HepG2 (cell line): ENCODE measurements at regions not wholly inside any gene's neighbourhood (a gene's known extent, or its start where the extent isn't known, plus 50 kb on each side); places are given as distances from the start of the nearest gene placed in this dataset.

Source experiments
- ATAC-seq: fragments of 200-7000 bp; cut with Tn5 transposase; 3 replicates; pipeline ENCODE4 v1.9.1; 2020; ENCODE audit warnings: mild to moderate bottlenecking, moderate library complexity
- BruUV-seq: library from RNA; stranded (reverse); fragments of 400-500 nt; replicated peaks from 2 replicates; lab custom pipeline; 2021; lab: Mats Ljungman, UMichigan
- CTCF ChIA-PET: fragments of 300-600 bp; formaldehyde crosslinking; extraction: SDS; loops from one replicate; lab custom pipeline; 2021; ENCODE audit warnings: low total read pairs, inconsistent platforms, low intra/inter-chr PET ratio; lab: Yijun Ruan, JAX
- POLR2A ChIA-PET: fragments of 350-600 bp; sonication (Branson Sonifier 250); formaldehyde crosslinking; loops from one replicate; lab custom pipeline; 2020; ENCODE audit warnings: antibody characterized with exemption, inconsistent platforms; lab: Yijun Ruan, JAX
- DNase-seq: peaks from one replicate; pipeline ENCODE4 v3.0.0-alpha.2; 2015; ENCODE audit warnings: low spot score
- FAIRE-seq: peaks from 3 replicates; lab custom pipeline; 2011; peaks lifted over from hg19 to GRCh38; lab: Jason Lieb, UNC
- H2AFZ ChIP-seq: one replicate; pipeline ENCODE4 v1.6.1; 2011; ENCODE audit warnings: low read length, inconsistent platforms
- H3K27ac ChIP-seq: fragments of 300-600 bp; 3 replicates; pipeline ENCODE4 v1.8.0; 2011; ENCODE audit warnings: mixed run types, mild to moderate bottlenecking, mixed read lengths, low read length, inconsistent platforms; ENCODE audit not compliant: insufficient read depth; ENCODE audit errors: extremely low read length
- H3K27me3 ChIP-seq, 2 experiments: fragments of 200-600 bp in 1 of 2; 2 replicates in 1 of 2; 3 replicates in 1 of 2; pipeline versions ENCODE4 v1.6.0 to v1.8.0; 2011; ENCODE audit warnings: low read length in 2 of 2, mild to moderate bottlenecking in 2 of 2, moderate library complexity in 2 of 2, inconsistent platforms in 1 of 2; ENCODE audit not compliant: insufficient read depth in 2 of 2, control insufficient read depth in 1 of 2
- H3K36me3 ChIP-seq, 2 experiments: fragments of 200-600 bp in 1 of 2; replicated peaks in 1 of 2; 2 replicates in 1 of 2; 3 replicates in 1 of 2; pipeline versions ENCODE4 v1.5.1 to v1.8.0; 2011; ENCODE audit warnings: low read length in 2 of 2, inconsistent platforms in 1 of 2; ENCODE audit not compliant: insufficient read depth in 2 of 2, control insufficient read depth in 1 of 2
- H3K4me1 ChIP-seq: 2 replicates; pipeline ENCODE4 v1.5.1; 2012; ENCODE audit warnings: low read length, inconsistent platforms; ENCODE audit not compliant: insufficient read depth
- H3K4me2 ChIP-seq: 2 replicates; pipeline ENCODE4 v1.6.0; 2011; ENCODE audit warnings: low read depth, low read length, inconsistent platforms
- H3K4me3 ChIP-seq, 3 experiments: fragments of 200-600 bp in 1 of 3; sonication (generic), shearing (Covaris generic) in 1 of 3; replicated peaks in 1 of 3; 2 replicates each; pipeline ENCODE4 v1.5.1; 2011 to 2016; ENCODE audit warnings: low read length in 3 of 3, inconsistent platforms in 2 of 3, low read depth in 2 of 3, mild to moderate bottlenecking in 2 of 3, control low read depth in 1 of 3, mixed read lengths in 1 of 3; ENCODE audit not compliant: insufficient read depth in 1 of 3
- H3K79me2 ChIP-seq: one replicate; pipeline ENCODE4 v1.6.1; 2011; ENCODE audit warnings: low read length, inconsistent platforms; ENCODE audit not compliant: insufficient read depth
- H3K9ac ChIP-seq: 2 replicates; pipeline ENCODE4 v1.6.0; 2011; ENCODE audit warnings: mild to moderate bottlenecking, low read depth, low read length, inconsistent platforms; ENCODE audit not compliant: insufficient read depth
- H3K9me3 ChIP-seq: 2 replicates; pipeline ENCODE4 v1.5.1; 2012; ENCODE audit warnings: mild to moderate bottlenecking, low read length
- H4K20me1 ChIP-seq: 2 replicates; pipeline ENCODE4 v1.6.0; 2011; ENCODE audit warnings: inconsistent platforms, mild to moderate bottlenecking, low read length, moderate library complexity; ENCODE audit not compliant: insufficient read depth
- FOXA1 ChIP-seq, 2 experiments: fragments of 450-650 bp in 1 of 2; sonication (generic) in 1 of 2; formaldehyde crosslinking in 1 of 2; IDR thresholded peaks; 2 replicates each; pipeline versions ENCODE4 v1.4.0 to v1.6.1; 2016 to 2020; ENCODE audit warnings: missing genetic modification reagents in 1 of 2
- GLI4 ChIP-seq: sonication (generic); formaldehyde crosslinking; IDR thresholded peaks from 2 replicates; pipeline ENCODE4 v1.5.1; 2020; ENCODE audit warnings: missing genetic modification reagents, mild to moderate bottlenecking, moderate library complexity, borderline replicate concordance
- NFRKB ChIP-seq: fragments of 450-650 bp; IDR thresholded peaks from 2 replicates; pipeline ENCODE4 v1.6.1; 2017
- PRDM4 ChIP-seq: sonication (generic); formaldehyde crosslinking; IDR thresholded peaks from 2 replicates; pipeline ENCODE4 v1.9.0; 2021; ENCODE audit warnings: missing genetic modification reagents, borderline replicate concordance
- RFX5 ChIP-seq: IDR thresholded peaks from 2 replicates; pipeline ENCODE4 v1.6.1; 2011; ENCODE audit warnings: low read depth, low read length, improper control_type of control experiment
- ZNF414 ChIP-seq: sonication (generic); formaldehyde crosslinking; IDR thresholded peaks from 2 replicates; pipeline ENCODE4 v1.5.0; 2020; ENCODE audit warnings: missing genetic modification reagents
- ZNF44 ChIP-seq: sonication (generic); formaldehyde crosslinking; IDR thresholded peaks from 2 replicates; pipeline ENCODE4 v1.5.1; 2020; ENCODE audit warnings: mild to moderate bottlenecking, missing genetic modification reagents
- ZNF446 ChIP-seq: sonication (generic); formaldehyde crosslinking; IDR thresholded peaks from 2 replicates; pipeline ENCODE4 v1.5.0; 2020; ENCODE audit warnings: mild to moderate bottlenecking, missing genetic modification reagents
- WGBS: methylation state at CpG from one replicate; pipeline ENCODE4 v1.1.6; 2017; ENCODE audit warnings: low lambda C conversion rate; 5-methylcytosine and 5-hydroxymethylcytosine counted together
- in situ Hi-C: cut with HindIII; loops from 2 replicates; pipeline ENCODE4 v1.10.0; 2017; ENCODE audit warnings: low pct_unique_long_range_greater_than_20kb; ENCODE audit not compliant: extremely low pct_ligation_motif_present
- intact Hi-C: fragments of 100-400 bp; cut with micrococcal nuclease; formaldehyde crosslinking; loops from one replicate; pipeline ENCODE4 v1.10.0; 2022; ENCODE audit not compliant: unreplicated experiment
- TF ChIP-seq, protein P1 (sequence below): sonication (generic); formaldehyde crosslinking; IDR thresholded peaks from 2 replicates; pipeline ENCODE4 v1.8.0; 2022; ENCODE audit warnings: missing genetic modification reagents, mild to moderate bottlenecking, borderline replicate concordance
- TF ChIP-seq, protein P2 (sequence below): sonication (generic); formaldehyde crosslinking; IDR thresholded peaks from 2 replicates; pipeline ENCODE4 v1.4.0; 2020; ENCODE audit warnings: missing genetic modification reagents
- TF ChIP-seq, protein P3 (sequence below): IDR thresholded peaks from 2 replicates; pipeline ENCODE4 v1.6.1; 2016; ENCODE audit warnings: low read depth, missing genetic modification reagents, missing compliant biosample characterization

- Histone ChIP-seq H3K9me3 (no peaks in the 10 kb centered on the region), H3K4me2 (no peak overlapping the region), H3K27me3 (no peaks in the 10 kb centered on the region), H3K4me1 (no peaks in the 10 kb centered on the region), H3K4me3 (no peak overlapping the region), H3K79me2 (no peaks in the 10 kb centered on the region), H3K9ac (no peak overlapping the region), H3K36me3 (no peaks in the 10 kb centered on the region), H4K20me1 (no peaks in the 10 kb centered on the region), H3K27ac (no peak overlapping the region), H2AFZ (no peak overlapping the region)
- TF ChIP-seq GLI4 (CRISPR knock-in tag) (no peak), RFX5 (no peak), ZNF44 (CRISPR knock-in tag) (no peak), NFRKB (no peak), FOXA1 (IDR thresholded peaks at IDR 0.05) (no peak), FOXA1 (CRISPR knock-in tag; IDR thresholded peaks at IDR 0.05) (no peak), PRDM4 (CRISPR knock-in tag) (no peak), ZNF414 (CRISPR knock-in tag) (no peak), ZNF446 (CRISPR knock-in tag) (no peak)
- TF ChIP-seq, protein P1, sequence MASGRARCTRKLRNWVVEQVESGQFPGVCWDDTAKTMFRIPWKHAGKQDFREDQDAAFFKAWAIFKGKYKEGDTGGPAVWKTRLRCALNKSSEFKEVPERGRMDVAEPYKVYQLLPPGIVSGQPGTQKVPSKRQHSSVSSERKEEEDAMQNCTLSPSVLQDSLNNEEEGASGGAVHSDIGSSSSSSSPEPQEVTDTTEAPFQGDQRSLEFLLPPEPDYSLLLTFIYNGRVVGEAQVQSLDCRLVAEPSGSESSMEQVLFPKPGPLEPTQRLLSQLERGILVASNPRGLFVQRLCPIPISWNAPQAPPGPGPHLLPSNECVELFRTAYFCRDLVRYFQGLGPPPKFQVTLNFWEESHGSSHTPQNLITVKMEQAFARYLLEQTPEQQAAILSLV (CRISPR knock-in tag), result no peak
- TF ChIP-seq, protein P2, sequence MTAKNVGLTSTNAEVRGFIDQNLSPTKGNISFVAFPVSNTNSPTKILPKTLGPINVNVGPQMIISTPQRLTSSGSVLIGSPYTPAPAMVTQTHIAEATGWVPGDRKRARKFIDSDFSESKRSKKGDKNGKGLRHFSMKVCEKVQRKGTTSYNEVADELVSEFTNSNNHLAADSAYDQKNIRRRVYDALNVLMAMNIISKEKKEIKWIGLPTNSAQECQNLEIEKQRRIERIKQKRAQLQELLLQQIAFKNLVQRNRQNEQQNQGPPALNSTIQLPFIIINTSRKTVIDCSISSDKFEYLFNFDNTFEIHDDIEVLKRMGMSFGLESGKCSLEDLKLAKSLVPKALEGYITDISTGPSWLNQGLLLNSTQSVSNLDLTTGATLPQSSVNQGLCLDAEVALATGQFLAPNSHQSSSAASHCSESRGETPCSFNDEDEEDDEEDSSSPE (CRISPR knock-in tag), result no peak
- TF ChIP-seq, protein P3, sequence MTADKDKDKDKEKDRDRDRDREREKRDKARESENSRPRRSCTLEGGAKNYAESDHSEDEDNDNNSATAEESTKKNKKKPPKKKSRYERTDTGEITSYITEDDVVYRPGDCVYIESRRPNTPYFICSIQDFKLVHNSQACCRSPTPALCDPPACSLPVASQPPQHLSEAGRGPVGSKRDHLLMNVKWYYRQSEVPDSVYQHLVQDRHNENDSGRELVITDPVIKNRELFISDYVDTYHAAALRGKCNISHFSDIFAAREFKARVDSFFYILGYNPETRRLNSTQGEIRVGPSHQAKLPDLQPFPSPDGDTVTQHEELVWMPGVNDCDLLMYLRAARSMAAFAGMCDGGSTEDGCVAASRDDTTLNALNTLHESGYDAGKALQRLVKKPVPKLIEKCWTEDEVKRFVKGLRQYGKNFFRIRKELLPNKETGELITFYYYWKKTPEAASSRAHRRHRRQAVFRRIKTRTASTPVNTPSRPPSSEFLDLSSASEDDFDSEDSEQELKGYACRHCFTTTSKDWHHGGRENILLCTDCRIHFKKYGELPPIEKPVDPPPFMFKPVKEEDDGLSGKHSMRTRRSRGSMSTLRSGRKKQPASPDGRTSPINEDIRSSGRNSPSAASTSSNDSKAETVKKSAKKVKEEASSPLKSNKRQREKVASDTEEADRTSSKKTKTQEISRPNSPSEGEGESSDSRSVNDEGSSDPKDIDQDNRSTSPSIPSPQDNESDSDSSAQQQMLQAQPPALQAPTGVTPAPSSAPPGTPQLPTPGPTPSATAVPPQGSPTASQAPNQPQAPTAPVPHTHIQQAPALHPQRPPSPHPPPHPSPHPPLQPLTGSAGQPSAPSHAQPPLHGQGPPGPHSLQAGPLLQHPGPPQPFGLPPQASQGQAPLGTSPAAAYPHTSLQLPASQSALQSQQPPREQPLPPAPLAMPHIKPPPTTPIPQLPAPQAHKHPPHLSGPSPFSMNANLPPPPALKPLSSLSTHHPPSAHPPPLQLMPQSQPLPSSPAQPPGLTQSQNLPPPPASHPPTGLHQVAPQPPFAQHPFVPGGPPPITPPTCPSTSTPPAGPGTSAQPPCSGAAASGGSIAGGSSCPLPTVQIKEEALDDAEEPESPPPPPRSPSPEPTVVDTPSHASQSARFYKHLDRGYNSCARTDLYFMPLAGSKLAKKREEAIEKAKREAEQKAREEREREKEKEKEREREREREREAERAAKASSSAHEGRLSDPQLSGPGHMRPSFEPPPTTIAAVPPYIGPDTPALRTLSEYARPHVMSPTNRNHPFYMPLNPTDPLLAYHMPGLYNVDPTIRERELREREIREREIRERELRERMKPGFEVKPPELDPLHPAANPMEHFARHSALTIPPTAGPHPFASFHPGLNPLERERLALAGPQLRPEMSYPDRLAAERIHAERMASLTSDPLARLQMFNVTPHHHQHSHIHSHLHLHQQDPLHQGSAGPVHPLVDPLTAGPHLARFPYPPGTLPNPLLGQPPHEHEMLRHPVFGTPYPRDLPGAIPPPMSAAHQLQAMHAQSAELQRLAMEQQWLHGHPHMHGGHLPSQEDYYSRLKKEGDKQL, result no peak
- POLR2A ChIA-PET, result no interaction called here
- no TSS peak for BruUV-seq
- CTCF ChIA-PET, result no interaction called here
- FAIRE-seq (no peak), DNase-seq (no peak), ATAC-seq (no peak)
- in situ Hi-C loops, result no loop called here
- 15% methylated on average over 3 of the region's 3 CpGs for WGBS
- intact Hi-C loops, result no loop called here
Measured at GRCh38 chr3:159029306-159030026, 227.6 kb downstream of the MFSD1 start.
